ENCODE measurements at regions not wholly inside any gene's neighbourhood (a gene's known extent, or its start where the extent isn't known, plus 50 kb on each side); places are given as distances from the start of the nearest gene placed in this dataset.
"Not testable (repeated sequence)": the region's sequence is repeated elsewhere in the genome, so short reads cannot be mapped to it uniquely, and the experiment has no call there.

- no peak for DNase-seq
These were observed 105.4 kb downstream of the RFX6 start for GRCh38 chr6:116982401-116982800.

- no peak for DNase-seq
These were observed 106.3 kb downstream of the RFX6 start for GRCh38 chr6:116983375-116983774.

- no peak for DNase-seq
These were observed 109.8 kb downstream of the RFX6 start for GRCh38 chr6:116986819-116987218.

- no peak for DNase-seq
These were observed 113.6 kb downstream of the RFX6 start for GRCh38 chr6:116990679-116991078.

- no peak for DNase-seq
These were observed 115.5 kb downstream of the RFX6 start for GRCh38 chr6:116992546-116992945.

GRCh38 chr6:116994447-116994846, 117.4 kb downstream of the RFX6 start:
- DNase-seq, result no peak

- DNase-seq, result no peak
These were observed 119.8 kb downstream of the RFX6 start for GRCh38 chr6:116996842-116997241.

- DNase-seq, result no peak
These were observed 120.5 kb downstream of the RFX6 start for GRCh38 chr6:116997496-116997895.

- DNase-seq, result no peak
These were observed 130.6 kb downstream of the RFX6 start for GRCh38 chr6:117007659-117008058.

- DNase-seq, result no peak
These were observed 131.6 kb downstream of the RFX6 start for GRCh38 chr6:117008618-117009017.

GRCh38 chr6:117014641-117015473, 137.8 kb downstream of the RFX6 start:
- DNase-seq, result not testable (repeated sequence)

GRCh38 chr6:117015474-117015804, 138.4 kb downstream of the RFX6 start:
- DNase-seq, result not testable (repeated sequence)

GRCh38 chr6:117018771-117019170, 141.7 kb downstream of the RFX6 start:
- no peak for DNase-seq

GRCh38 chr6:117022774-117023173, 145.7 kb downstream of the RFX6 start:
- no peak for DNase-seq

- no peak for DNase-seq
These were observed 148.3 kb downstream of the RFX6 start for GRCh38 chr6:117025310-117025709.

GRCh38 chr6:117028256-117028655, 151.2 kb downstream of the RFX6 start:
- no peak for DNase-seq

- no peak for DNase-seq
These were observed 157.5 kb downstream of the RFX6 start for GRCh38 chr6:117034547-117034946.

GRCh38 chr6:117034971-117035370, 157.9 kb downstream of the RFX6 start:
- no peak for DNase-seq

- DNase-seq, result no peak
These were observed 173.3 kb downstream of the RFX6 start for GRCh38 chr6:117050301-117050700.

- peak; percentile 9 for DNase-seq
These were observed 193.2 kb upstream of the VGLL2 start for GRCh38 chr6:117072134-117072533.

GRCh38 chr6:117072781-117073180, 192.6 kb upstream of the VGLL2 start:
- DNase-seq, result no peak

GRCh38 chr6:117074672-117075071, 190.7 kb upstream of the VGLL2 start:
- no peak for DNase-seq

GRCh38 chr6:117075218-117075617, 190.1 kb upstream of the VGLL2 start:
- DNase-seq, result peak; percentile 0

- no peak for DNase-seq
These were observed 189.3 kb upstream of the VGLL2 start for GRCh38 chr6:117076076-117076475.

GRCh38 chr6:117077300-117077699, 188.1 kb upstream of the VGLL2 start:
- no peak for DNase-seq

All from NCI-H510A treated with DMSO at 0.1 percent for 48 hours (cell line).